ENCODE measurements at regions not wholly inside any gene's neighbourhood (a gene's known extent, or its start where the extent isn't known, plus 50 kb on each side); places are given as distances from the start of the nearest gene placed in this dataset.

DNA sequence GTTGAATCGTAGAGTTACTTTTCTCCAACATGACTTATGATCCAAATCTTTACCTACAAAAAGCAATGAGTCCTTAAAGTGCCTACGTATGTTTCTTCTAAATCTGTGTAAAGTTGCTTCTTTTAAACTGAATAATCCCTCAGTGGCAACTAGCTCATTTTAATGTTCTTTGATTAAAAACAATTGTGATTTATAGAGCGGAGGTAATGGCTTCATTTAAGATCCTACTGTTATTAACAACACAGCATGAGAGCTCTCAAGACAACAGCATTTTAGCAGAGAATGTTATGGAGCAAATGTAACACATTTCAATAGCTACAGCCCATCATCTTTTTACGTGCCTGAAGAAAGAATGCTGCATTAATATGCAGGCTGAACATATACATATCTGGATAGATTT is 55.3 kb upstream of the VGLL3 start:
- TF ChIP-seq CTCF (IDR thresholded peaks at IDR 0.05 in 4 of 5, conservative IDR thresholded peaks at IDR 0.05 in 1 of 5) (no peak), POLR2A (IDR thresholded peaks at IDR 0.05) (no peak)

Measured in gastrocnemius medialis (tissue), 4 donors.